Neuronal stem cell (in vitro differentiated cells): ENCODE measurements at regions not wholly inside any gene's neighbourhood (a gene's known extent, or its start where the extent isn't known, plus 50 kb on each side); places are given as distances from the start of the nearest gene placed in this dataset.

Experiments used
- DNase-seq: peaks from one replicate; pipeline ENCODE4 v3.0.0-alpha.2; 2013; ENCODE audit warnings: low spot score
- H2AFZ ChIP-seq: one replicate; pipeline ENCODE4 v1.6.1; 2013; ENCODE audit warnings: mild to moderate bottlenecking, low read length, inconsistent platforms
- H2AK5ac ChIP-seq: 2 replicates; pipeline ENCODE4 v1.6.1; 2013; ENCODE audit warnings: low read depth, mild to moderate bottlenecking, inconsistent platforms, low read length, moderate library complexity, mixed read lengths
- H2BK120ac ChIP-seq: 2 replicates; pipeline ENCODE4 v1.6.1; 2013; ENCODE audit warnings: low read depth, mild to moderate bottlenecking, inconsistent platforms, low read length, moderate library complexity, mixed read lengths
- H2BK12ac ChIP-seq: one replicate; pipeline ENCODE4 v1.6.1; 2013; ENCODE audit warnings: low read length, inconsistent platforms
- H2BK15ac ChIP-seq: 2 replicates; pipeline ENCODE4 v1.6.1; 2013; ENCODE audit warnings: mild to moderate bottlenecking, low read length, inconsistent platforms, mixed read lengths
- H2BK5ac ChIP-seq: one replicate; pipeline ENCODE4 v1.6.1; 2013; ENCODE audit warnings: inconsistent platforms, mild to moderate bottlenecking, low read length, moderate library complexity
- H3K14ac ChIP-seq: one replicate; pipeline ENCODE4 v1.6.1; 2013; ENCODE audit warnings: low read length, inconsistent platforms
- H3K18ac ChIP-seq: 2 replicates; pipeline ENCODE4 v1.6.1; 2013; ENCODE audit warnings: low read length, inconsistent platforms
- H3K23ac ChIP-seq: 2 replicates; pipeline ENCODE4 v1.6.1; 2013; ENCODE audit warnings: low read depth, mild to moderate bottlenecking, mixed read lengths, low read length, inconsistent platforms; ENCODE audit not compliant: poor library complexity
- H3K27ac ChIP-seq: replicated peaks from 3 replicates; pipeline ENCODE4 v1.5.1; 2013; ENCODE audit warnings: low read length, inconsistent platforms
- H3K27me3 ChIP-seq, 3 experiments: 2 replicates each; pipeline ENCODE4 v1.6.1; 2013; ENCODE audit warnings: low read length in 3 of 3, mild to moderate bottlenecking in 2 of 3, inconsistent platforms in 1 of 3, low read depth in 1 of 3, mixed read lengths in 1 of 3, moderate library complexity in 1 of 3; ENCODE audit not compliant: control insufficient read depth in 3 of 3, insufficient read depth in 3 of 3
- H3K36me3 ChIP-seq, 2 donors: replicated peaks in 1 of 2; 2 replicates each; pipeline ENCODE4 v1.6.1; 2013; ENCODE audit warnings: low read length in 2 of 2; ENCODE audit not compliant: control insufficient read depth in 2 of 2, insufficient read depth in 2 of 2
- H3K4ac ChIP-seq: 2 replicates; pipeline ENCODE4 v1.6.1; 2013; ENCODE audit warnings: inconsistent platforms, mild to moderate bottlenecking, low read length, moderate library complexity
- H3K4me1 ChIP-seq, 2 donors: 1 replicate in 1 of 2; 2 replicates in 1 of 2; pipeline ENCODE4 v1.6.1; 2013; ENCODE audit warnings: low read length in 2 of 2, low read depth in 1 of 2; ENCODE audit not compliant: control insufficient read depth in 2 of 2, insufficient read depth in 1 of 2
- H3K4me2 ChIP-seq: one replicate; pipeline ENCODE4 v1.6.1; 2013; ENCODE audit warnings: mild to moderate bottlenecking, low read length, inconsistent platforms; ENCODE audit not compliant: insufficient read depth, poor library complexity, severe bottlenecking
- H3K4me3 ChIP-seq, 2 donors: 2 replicates each; pipeline ENCODE4 v1.5.1; 2013; ENCODE audit warnings: low read length in 2 of 2, mild to moderate bottlenecking in 2 of 2, inconsistent platforms in 1 of 2, moderate library complexity in 1 of 2
- H3K79me1 ChIP-seq: one replicate; pipeline ENCODE4 v1.6.1; 2013; ENCODE audit warnings: low read depth, mild to moderate bottlenecking, inconsistent platforms, low read length, moderate library complexity
- H3K9ac ChIP-seq: one replicate; pipeline ENCODE4 v1.6.1; 2013; ENCODE audit warnings: mild to moderate bottlenecking, low read depth, low read length, inconsistent platforms; ENCODE audit not compliant: poor library complexity
- H3K9me3 ChIP-seq, 2 donors: replicated peaks in 1 of 2; 2 replicates each; pipeline versions ENCODE3 to v1.6.1; 2013; ENCODE audit warnings: low read length in 2 of 2, mild to moderate bottlenecking in 2 of 2, inconsistent platforms in 1 of 2, low read depth in 1 of 2, mixed read lengths in 1 of 2, moderate library complexity in 1 of 2; ENCODE audit not compliant: control insufficient read depth in 2 of 2, insufficient read depth in 1 of 2
- H4K8ac ChIP-seq: one replicate; pipeline ENCODE4 v1.6.1; 2013; ENCODE audit warnings: low read depth, mild to moderate bottlenecking, inconsistent platforms, low read length, moderate library complexity
- H4K91ac ChIP-seq: one replicate; pipeline ENCODE4 v1.6.1; 2013; ENCODE audit warnings: low read length, low read depth, mild to moderate bottlenecking, inconsistent platforms; ENCODE audit not compliant: poor library complexity
- WGBS, 2 donors: extraction: QIAGEN DNeasy Blood & Tissue Kit; methylation state at CpG; one replicate each; pipeline ENCODE4 v1.1.7; 2013; ENCODE audit warnings: missing lambda C conversion rate in 2 of 2, mixed read lengths in 1 of 2; ENCODE audit not compliant: insufficient read length in 2 of 2, insufficient replicate concordance in 1 of 2; ENCODE audit errors: extremely low coverage in 2 of 2; 5-methylcytosine and 5-hydroxymethylcytosine counted together

GRCh38 chr5:2608391-2608790, 143.1 kb downstream of the IRX2 start:
- Histone ChIP-seq H3K79me1 (no peaks in the 10 kb centered on the region), H3K23ac (no peak overlapping the region), H2BK5ac (no peak overlapping the region), H4K8ac (no peak overlapping the region), H3K4me2 (no peak overlapping the region), H3K27me3 (no peaks in the 10 kb centered on the region), H2BK120ac (no peak overlapping the region), H3K4me3 (no peak overlapping the region), H3K14ac (no peak overlapping the region), H2BK12ac (no peak overlapping the region), H3K4me1 (peaks cover 0 to 9% of the 10 kb centered on the region in 2 donors), H3K36me3 (no peaks in the 10 kb centered on the region), H2AFZ (no peak overlapping the region), H3K18ac (no peak overlapping the region), H3K9me3 (peaks cover 0 to 3% of the 10 kb centered on the region in 2 donors), H3K9ac (no peak overlapping the region), H2BK15ac (no peak overlapping the region), H3K27ac (no peak overlapping the region), H2AK5ac (no peak overlapping the region), H3K4ac (no peak overlapping the region), H4K91ac (no peak overlapping the region)
- no peak for DNase-seq
- WGBS, 2 donors, result no CpG with 5 or more reads among the region's 6 CpGs

GRCh38 chr5:2607598-2607997, 143.9 kb downstream of the IRX2 start:
- H2AFZ ChIP-seq, result no peak overlapping the region
- H3K9me3 ChIP-seq, result peaks cover 0 to 3% of the 10 kb centered on the region in 2 donors
- no peak overlapping the region for H3K27ac ChIP-seq
- H3K23ac ChIP-seq, result no peak overlapping the region
- no peak overlapping the region for H2AK5ac ChIP-seq
- no peaks in the 10 kb centered on the region for H3K79me1 ChIP-seq
- no peak overlapping the region for H3K18ac ChIP-seq
- no peak overlapping the region for H2BK12ac ChIP-seq
- H2BK120ac ChIP-seq, result no peak overlapping the region
- no peak overlapping the region for H3K4me2 ChIP-seq
- no CpG with 5 or more reads among the region's 6 CpGs for WGBS, 2 donors
- no peak overlapping the region for H2BK15ac ChIP-seq
- H3K14ac ChIP-seq, result no peak overlapping the region
- no peaks in the 10 kb centered on the region for H3K27me3 ChIP-seq
- no peak overlapping the region for H3K9ac ChIP-seq
- H3K4me3 ChIP-seq, result no peak overlapping the region
- H3K4ac ChIP-seq, result no peak overlapping the region
- no peak overlapping the region for H4K91ac ChIP-seq
- H3K4me1 ChIP-seq, result peaks cover 0 to 9% of the 10 kb centered on the region in 2 donors
- H2BK5ac ChIP-seq, result no peak overlapping the region
- no peak overlapping the region for H4K8ac ChIP-seq
- H3K36me3 ChIP-seq, result no peaks in the 10 kb centered on the region
- no peak for DNase-seq

- Histone ChIP-seq H3K4me1 (peaks cover 0 to 6% of the 10 kb centered on the region in 2 donors), H4K91ac (no peak overlapping the region), H3K18ac (no peak overlapping the region), H3K36me3 (no peaks in the 10 kb centered on the region), H4K8ac (no peak overlapping the region), H2AFZ (peak overlapping the region; percentile 13), H3K27me3 (no peaks in the 10 kb centered on the region), H3K9me3 (peaks cover 0 to 3% of the 10 kb centered on the region in 2 donors), H2BK5ac (no peak overlapping the region), H2AK5ac (no peak overlapping the region), H2BK15ac (no peak overlapping the region), H3K27ac (no peak overlapping the region), H3K9ac (no peak overlapping the region), H3K4ac (no peak overlapping the region), H3K4me2 (no peak overlapping the region), H3K23ac (no peak overlapping the region), H3K14ac (no peak overlapping the region), H3K79me1 (no peaks in the 10 kb centered on the region), H2BK120ac (no peak overlapping the region), H3K4me3 (no peak overlapping the region), H2BK12ac (no peak overlapping the region)
- WGBS, 2 donors, result no CpG with 5 or more reads among the region's 5 CpGs
- no peak for DNase-seq
Observed at GRCh38 chr5:2603272-2603575, 148.3 kb downstream of the IRX2 start.

GRCh38 chr5:2602451-2603271, 148.8 kb downstream of the IRX2 start:
- Histone ChIP-seq H2BK120ac (no peak overlapping the region), H3K4ac (no peak overlapping the region), H3K18ac (no peak overlapping the region), H3K27me3 (no peaks in the 10 kb centered on the region), H3K14ac (no peak overlapping the region), H4K91ac (no peak overlapping the region), H2AK5ac (no peak overlapping the region), H2BK15ac (no peak overlapping the region), H2BK5ac (no peak overlapping the region), H2AFZ (peak overlapping the region; percentile 56), H3K4me3 (no peak overlapping the region), H3K36me3 (no peaks in the 10 kb centered on the region), H3K23ac (no peak overlapping the region), H3K79me1 (no peaks in the 10 kb centered on the region), H3K4me1 (peaks cover 0 to 2% of the 10 kb centered on the region in 2 donors), H3K9ac (no peak overlapping the region), H4K8ac (no peak overlapping the region), H3K9me3 (peaks cover 0 to 3% of the 10 kb centered on the region in 2 donors), H3K4me2 (no peak overlapping the region), H3K27ac (no peak overlapping the region), H2BK12ac (no peak overlapping the region)
- WGBS, 2 donors, result no CpG with 5 or more reads among the region's 7 CpGs
- DNase-seq, result no peak
